Liver (tissue), 7 donors: ENCODE measurements at regions not wholly inside any gene's neighbourhood (a gene's known extent, or its start where the extent isn't known, plus 50 kb on each side); places are given as distances from the start of the nearest gene placed in this dataset.

ENCODE experiments used
- DNase-seq: peaks from one replicate; pipeline ENCODE4 v3.0.0-alpha.2; 2017; ENCODE audit warnings: low spot score
- H3K27ac ChIP-seq, 2 donors: one replicate each; pipeline ENCODE4 v1.7.0; 2013; ENCODE audit warnings: inconsistent platforms in 2 of 2, low read length in 2 of 2, control low read depth in 1 of 2, low read depth in 1 of 2, mild to moderate bottlenecking in 1 of 2
- H3K27me3 ChIP-seq, 4 donors: one replicate each; pipeline versions ENCODE4 v1.6.1 to v1.7.0; 2013; ENCODE audit warnings: low read length in 3 of 4, inconsistent platforms in 1 of 4, mild to moderate bottlenecking in 1 of 4, moderate library complexity in 1 of 4; ENCODE audit not compliant: control insufficient read depth in 4 of 4, insufficient read depth in 4 of 4
- H3K36me3 ChIP-seq, 4 donors: one replicate each; pipeline versions ENCODE4 v1.6.1 to v1.7.0; 2013; ENCODE audit warnings: low read length in 3 of 4, mild to moderate bottlenecking in 3 of 4, low read depth in 1 of 4, moderate library complexity in 1 of 4; ENCODE audit not compliant: control insufficient read depth in 4 of 4, insufficient read depth in 3 of 4
- H3K4me1 ChIP-seq, 4 donors: one replicate each; pipeline versions ENCODE4 v1.6.1 to v1.7.0; 2013; ENCODE audit warnings: low read length in 3 of 4, mild to moderate bottlenecking in 3 of 4, moderate library complexity in 1 of 4; ENCODE audit not compliant: control insufficient read depth in 4 of 4, insufficient read depth in 4 of 4
- H3K4me3 ChIP-seq, 3 donors: one replicate each; pipeline versions ENCODE4 v1.6.1 to v1.7.0; 2013; ENCODE audit warnings: low read length in 3 of 3, control low read depth in 1 of 3, low read depth in 1 of 3, mild to moderate bottlenecking in 1 of 3
- H3K9ac ChIP-seq, 2 donors: one replicate each; pipeline ENCODE4 v1.7.0; 2013; ENCODE audit warnings: low read length in 2 of 2, mild to moderate bottlenecking in 2 of 2, moderate library complexity in 2 of 2, control low read depth in 1 of 2, low read depth in 1 of 2
- H3K9me3 ChIP-seq, 4 donors: one replicate each; pipeline versions ENCODE4 v1.6.1 to v1.7.0; 2013; ENCODE audit warnings: low read length in 3 of 4; ENCODE audit not compliant: control insufficient read depth in 4 of 4
- ATF3 ChIP-seq: IDR thresholded peaks from 2 replicates; pipeline ENCODE4 v1.6.1; 2016; ENCODE audit warnings: antibody characterized with exemption
- EGR1 ChIP-seq, 2 donors: IDR thresholded peaks; 2 replicates each; pipeline ENCODE4 v1.6.1; 2016 to 2018; ENCODE audit warnings: antibody characterized with exemption in 2 of 2, low read depth in 2 of 2
- FOXA1 ChIP-seq: IDR thresholded peaks from 2 replicates; pipeline ENCODE4 v1.6.1; 2016; ENCODE audit warnings: antibody characterized with exemption
- FOXA2 ChIP-seq: IDR thresholded peaks from 2 replicates; pipeline ENCODE4 v1.6.1; 2016; ENCODE audit warnings: antibody characterized with exemption
- GABPA ChIP-seq, 2 donors: IDR thresholded peaks in 1 of 2; conservative IDR thresholded peaks in 1 of 2; 2 replicates each; pipeline ENCODE4 v1.6.1; 2016; ENCODE audit warnings: antibody characterized with exemption in 2 of 2, mild to moderate bottlenecking in 1 of 2, moderate library complexity in 1 of 2
- HNF4A ChIP-seq, 2 donors: conservative IDR thresholded peaks; 2 replicates each; pipeline ENCODE4 v1.6.1; 2016; ENCODE audit warnings: antibody characterized with exemption in 2 of 2, mild to moderate bottlenecking in 2 of 2
- HNF4G ChIP-seq: IDR thresholded peaks from 2 replicates; pipeline ENCODE4 v1.6.1; 2016; ENCODE audit warnings: antibody characterized with exemption
- JUND ChIP-seq, 2 donors: IDR thresholded peaks; 2 replicates each; pipeline ENCODE4 v1.6.1; 2016; ENCODE audit warnings: antibody characterized with exemption in 2 of 2
- NR2F2 ChIP-seq: IDR thresholded peaks from 2 replicates; pipeline ENCODE4 v1.6.1; 2016; ENCODE audit warnings: antibody characterized with exemption
- RAD21 ChIP-seq, 2 donors: IDR thresholded peaks; 2 replicates each; pipeline ENCODE4 v1.6.1; 2016; ENCODE audit warnings: antibody characterized with exemption in 2 of 2, mild to moderate bottlenecking in 2 of 2
- REST ChIP-seq: IDR thresholded peaks from 2 replicates; pipeline ENCODE4 v1.6.1; 2016; ENCODE audit warnings: antibody characterized with exemption, mild to moderate bottlenecking
- RXRA ChIP-seq, 2 donors: IDR thresholded peaks; 2 replicates each; pipeline ENCODE4 v1.6.1; 2017 to 2018; ENCODE audit warnings: antibody characterized with exemption in 2 of 2, mild to moderate bottlenecking in 1 of 2
- SP1 ChIP-seq: IDR thresholded peaks from 2 replicates; pipeline ENCODE4 v1.6.1; 2018; ENCODE audit warnings: antibody characterized with exemption, mild to moderate bottlenecking
- YY1 ChIP-seq: IDR thresholded peaks from 2 replicates; pipeline ENCODE4 v1.6.1; 2016; ENCODE audit warnings: antibody characterized with exemption, mild to moderate bottlenecking
- ZBTB33 ChIP-seq: IDR thresholded peaks from 2 replicates; pipeline ENCODE4 v1.6.1; 2016; ENCODE audit warnings: antibody characterized with exemption
- WGBS: extraction: QIAGEN DNeasy Blood & Tissue Kit; methylation state at CpG from one replicate; pipeline ENCODE4 v1.1.7; 2013; 5-methylcytosine and 5-hydroxymethylcytosine counted together
- donor health status: healthy.
- donor health status: healthy.
- donor health status: healthy.
- donor health status: healthy.

GRCh38 chr13:53941588-53942190 is 913.1 kb downstream of the OLFM4 start (continued):
- TF ChIP-seq ZBTB33 (no peak), HNF4A (conservative IDR thresholded peaks at IDR 0.05) (no peak), HNF4G (no peak), RAD21 (IDR thresholded peaks at IDR 0.05) (no peak), FOXA1 (no peak), GABPA (IDR thresholded peaks at IDR 0.05 in 1 of 2, conservative IDR thresholded peaks at IDR 0.05 in 1 of 2) (no peak), SP1 (no peak)

- no peaks in the 10 kb centered on the region for H3K9me3 ChIP-seq
- no peak overlapping the region for H3K9ac ChIP-seq
- TF ChIP-seq JUND (IDR thresholded peaks at IDR 0.05) = no peak
- no peak for TF ChIP-seq NR2F2
- TF ChIP-seq ATF3 = no peak
- no peak for TF ChIP-seq RXRA (IDR thresholded peaks at IDR 0.05)
- no peak for TF ChIP-seq REST
- no peak for TF ChIP-seq EGR1 (IDR thresholded peaks at IDR 0.05; ENCODE audit: low read depth in 2 of 2)
- no peak overlapping the region for H3K4me3 ChIP-seq
- no peaks in the 10 kb centered on the region for H3K27me3 ChIP-seq
- no peaks in the 10 kb centered on the region for H3K4me1 ChIP-seq
- 35% methylated on average over 3 of the region's 3 CpGs for WGBS
- DNase-seq = no peak
- H3K36me3 ChIP-seq = no peaks in the 10 kb centered on the region
- H3K27ac ChIP-seq = no peak overlapping the region
Observed at GRCh38 chr13:53946500-53946899, 917.9 kb downstream of the OLFM4 start.

GRCh38 chr13:53953183-53953582 is 924.6 kb downstream of the OLFM4 start:
- H3K4me1 ChIP-seq = no peaks in the 10 kb centered on the region

More at GRCh38 chr13:53953183-53953582, 924.6 kb downstream of the OLFM4 start:
- 52% methylated on average over 2 of the region's 2 CpGs for WGBS
- Histone ChIP-seq H3K27ac (no peak overlapping the region), H3K36me3 (no peaks in the 10 kb centered on the region), H3K27me3 (no peaks in the 10 kb centered on the region), H3K9ac (no peak overlapping the region), H3K9me3 (no peaks in the 10 kb centered on the region), H3K4me3 (no peak overlapping the region)
- TF ChIP-seq REST (no peak), GABPA (IDR thresholded peaks at IDR 0.05 in 1 of 2, conservative IDR thresholded peaks at IDR 0.05 in 1 of 2) (no peak), JUND (IDR thresholded peaks at IDR 0.05) (no peak), HNF4G (no peak), FOXA2 (no peak), FOXA1 (no peak), RXRA (IDR thresholded peaks at IDR 0.05) (no peak), HNF4A (conservative IDR thresholded peaks at IDR 0.05) (no peak), SP1 (no peak), YY1 (no peak)
- DNase-seq = no peak
